ENCODE measurements at regions not wholly inside any gene's neighbourhood (a gene's known extent, or its start where the extent isn't known, plus 50 kb on each side); places are given as distances from the start of the nearest gene placed in this dataset.

DNA sequence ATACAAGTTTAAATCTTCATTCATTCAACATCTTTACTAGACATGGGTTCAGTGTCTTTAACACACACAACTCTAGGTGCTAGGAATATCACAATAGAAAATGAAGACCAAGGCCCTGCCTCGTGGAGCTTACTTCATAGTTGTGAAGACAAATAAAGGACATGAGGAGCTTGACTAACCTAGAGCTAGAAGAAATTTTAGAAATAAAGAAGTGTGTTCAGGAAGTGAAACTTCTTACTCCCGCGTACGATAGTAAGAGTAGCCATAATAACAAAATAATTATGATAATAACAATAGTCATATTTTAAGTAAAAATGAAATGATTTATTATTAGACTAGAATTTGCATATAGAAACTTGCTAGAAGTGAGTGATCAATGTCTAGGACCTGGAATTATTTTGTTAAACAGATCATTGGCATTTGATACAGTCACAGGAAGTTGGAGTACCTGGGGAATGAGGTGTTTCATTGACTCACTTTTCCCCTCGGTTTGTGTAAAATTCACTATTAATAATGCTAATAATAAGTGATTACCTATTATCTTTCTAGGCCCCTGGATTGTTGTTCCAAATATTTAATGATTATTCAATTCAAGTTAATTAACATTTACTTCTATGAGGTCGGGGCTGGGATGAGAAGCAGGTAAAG, 331.3 kb downstream of the NSG2 start:
- DNase-seq (ENCODE audit: low spot score): no peak

GRCh38 chr5:174378121-174378874, 332.8 kb downstream of the NSG2 start:
- no peak for DNase-seq (ENCODE audit: low spot score)

GRCh38 chr5:174380311-174380710, 334.8 kb downstream of the NSG2 start:
- DNase-seq (ENCODE audit: low spot score): no peak

DNA sequence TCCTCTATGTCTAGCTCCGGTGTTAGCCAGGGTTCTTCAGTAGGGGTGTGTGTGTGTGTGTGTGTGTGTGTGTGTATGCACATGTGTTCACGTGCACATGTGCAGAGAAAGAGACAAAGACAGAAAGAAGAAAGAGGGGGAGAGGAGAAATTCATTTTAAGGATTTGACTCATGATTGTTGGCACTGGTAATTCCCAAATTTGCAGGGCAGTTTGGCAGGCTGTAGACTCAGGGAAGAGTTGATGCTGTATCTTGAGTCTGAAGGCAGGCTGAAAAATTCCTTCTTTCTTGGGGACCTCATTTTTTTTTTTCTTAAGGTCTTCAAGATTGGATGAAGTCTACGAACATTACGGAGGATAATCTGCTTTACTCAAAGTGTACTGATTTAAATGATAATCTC, 335.7 kb downstream of the NSG2 start:
- no peak for DNase-seq (ENCODE audit: low spot score)

- DNase-seq (ENCODE audit: low spot score): no peak
Observed at GRCh38 chr5:174383210-174384167, 338.0 kb downstream of the NSG2 start.

GRCh38 chr5:174384509-174384947, 339.0 kb downstream of the NSG2 start:
- DNase-seq (ENCODE audit: low spot score): no peak

DNA sequence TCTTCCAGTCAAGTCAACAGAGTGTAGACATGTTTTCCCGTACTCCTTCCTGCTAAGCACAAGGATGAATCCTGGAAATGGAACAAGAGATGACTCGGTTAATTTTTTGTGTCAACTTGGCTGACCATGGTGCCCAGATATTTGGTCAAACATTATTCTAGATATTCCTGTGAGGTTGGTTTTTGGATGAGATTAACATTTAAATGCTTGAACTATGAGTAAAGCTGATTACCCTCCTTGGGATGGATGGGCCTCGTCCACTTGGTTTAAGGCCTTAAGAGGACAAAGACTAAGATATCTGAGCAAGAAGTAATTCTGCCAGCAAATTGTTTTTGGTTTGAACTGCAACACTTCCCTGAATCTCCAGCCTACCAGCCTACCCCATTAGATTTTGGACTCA, 338.1 kb upstream of the MSX2 start:
- peak; percentile 14 for DNase-seq (ENCODE audit: low spot score)

- DNase-seq (ENCODE audit: low spot score): no peak
Observed at GRCh38 chr5:174386846-174387245, 337.5 kb upstream of the MSX2 start.

DNA sequence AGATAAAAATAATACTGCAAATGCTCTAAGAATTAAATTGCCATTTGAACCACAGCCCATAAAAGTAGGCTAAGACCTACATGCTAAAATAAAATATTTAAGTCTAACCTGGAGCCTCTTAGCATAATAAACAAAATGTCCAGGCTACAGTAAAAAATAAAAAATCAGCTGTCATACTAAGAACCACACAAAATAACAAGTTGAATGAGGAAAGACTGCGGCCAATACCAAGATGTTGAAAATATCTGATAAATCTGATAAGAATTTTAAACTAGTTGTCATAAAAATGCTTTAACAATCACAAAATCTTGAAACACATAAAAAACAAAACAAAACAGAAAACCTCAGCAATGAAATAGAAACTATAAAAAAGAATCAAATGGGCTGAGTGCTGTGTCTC, 336.9 kb upstream of the MSX2 start:
- DNase-seq (ENCODE audit: low spot score): no peak

DNA sequence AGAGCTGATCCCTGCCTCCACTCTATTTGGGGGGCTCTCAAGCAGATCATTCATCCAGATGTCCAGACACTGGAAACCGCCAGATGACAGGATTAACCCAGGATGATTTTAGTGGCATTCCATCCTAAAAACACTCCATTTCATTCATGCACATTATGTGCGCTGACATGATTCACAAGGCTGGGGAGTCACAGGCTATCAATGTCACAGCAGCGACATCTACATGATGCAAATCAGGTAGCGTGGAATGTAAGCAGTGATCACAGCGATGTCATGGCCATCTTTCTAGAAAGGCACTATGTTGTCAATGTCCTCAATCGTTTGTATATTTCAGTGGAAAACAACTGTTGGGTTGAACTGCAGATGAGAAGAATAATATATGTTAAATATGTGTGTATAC, 331.5 kb upstream of the MSX2 start:
- no peak for DNase-seq (ENCODE audit: low spot score)

DNA sequence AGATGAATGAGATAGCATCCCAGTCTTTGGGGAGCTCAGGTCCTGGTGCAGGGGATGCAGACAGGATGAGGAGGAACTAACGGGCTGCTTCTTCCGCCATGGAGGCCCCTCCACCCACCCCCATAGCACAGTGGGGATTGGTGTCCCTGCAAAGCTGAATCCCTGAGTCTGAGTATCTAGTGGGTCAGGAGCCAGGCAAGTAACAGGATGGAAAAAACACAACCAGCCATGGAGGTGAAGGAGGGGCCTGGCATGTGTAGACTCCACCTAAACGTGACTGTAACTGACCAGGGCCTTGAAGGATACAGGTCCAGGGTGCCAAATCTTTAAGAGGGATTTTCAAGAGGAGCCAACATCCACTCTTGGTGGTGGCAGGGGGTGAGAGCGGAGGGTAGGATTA, 327.8 kb upstream of the MSX2 start:
- no peak for DNase-seq (ENCODE audit: low spot score)

DNA sequence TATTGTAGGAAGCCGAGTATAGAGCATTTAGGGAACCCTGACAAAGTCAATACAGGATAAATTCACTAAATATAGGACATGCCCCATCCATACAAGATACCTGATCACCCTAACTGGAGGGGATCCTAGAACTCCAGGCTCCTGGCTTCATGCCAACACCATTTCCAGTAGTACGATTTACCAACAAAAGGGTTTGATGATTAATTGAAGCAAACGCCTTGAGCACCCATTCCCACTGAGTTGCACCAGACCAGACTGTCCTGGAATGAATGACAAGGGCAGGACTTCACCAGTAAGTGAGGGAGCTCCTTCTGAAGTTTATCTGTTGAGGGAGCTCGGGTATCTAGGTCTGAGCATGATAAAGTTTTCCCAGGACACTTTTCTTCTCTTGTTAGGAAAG, 327.2 kb upstream of the MSX2 start:
- DNase-seq (ENCODE audit: low spot score): no peak

DNA sequence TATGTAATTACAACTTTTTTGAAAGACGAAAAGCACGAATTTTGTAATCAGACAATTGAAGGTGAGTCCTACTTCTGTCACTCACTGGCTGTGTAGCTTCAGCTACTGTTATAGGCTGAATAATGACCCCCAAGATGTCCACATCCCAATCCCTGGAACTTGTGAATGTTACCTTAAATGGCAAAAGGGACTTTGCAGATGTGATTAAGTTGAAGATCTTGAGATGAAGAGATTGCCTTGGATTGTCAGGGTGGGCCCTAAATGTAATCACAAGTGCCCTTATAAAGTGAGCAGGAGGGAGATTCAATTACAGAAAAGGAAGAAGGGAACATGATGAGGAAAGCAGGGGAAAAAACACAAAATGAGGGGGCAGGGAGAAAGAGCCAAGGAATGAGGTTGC, 326.2 kb upstream of the MSX2 start:
- DNase-seq (ENCODE audit: low spot score): no peak

GRCh38 chr5:174399411-174399810, 325.0 kb upstream of the MSX2 start:
- no peak for DNase-seq (ENCODE audit: low spot score)

GRCh38 chr5:174400461-174400860, 323.9 kb upstream of the MSX2 start:
- DNase-seq (ENCODE audit: low spot score): peak; percentile 27

DNA sequence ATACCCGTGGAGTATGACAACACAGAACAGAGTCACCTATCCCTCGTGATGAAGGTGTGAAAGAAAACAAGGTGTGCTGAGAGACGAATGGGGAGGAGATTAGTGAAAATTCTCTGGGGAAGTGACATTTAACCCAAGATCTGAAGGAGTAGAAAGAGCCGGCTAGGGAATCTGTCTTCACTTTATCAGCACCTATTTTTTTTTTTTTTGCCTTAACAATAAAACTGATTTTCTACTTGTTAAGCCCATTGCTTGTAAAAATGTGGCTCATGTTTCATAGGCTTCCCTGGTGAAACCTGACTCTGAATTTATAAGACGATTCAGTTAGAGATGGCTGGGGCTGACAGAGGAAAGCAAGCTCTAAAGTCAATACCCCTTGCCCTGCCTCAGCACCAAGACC, 322.6 kb upstream of the MSX2 start:
- DNase-seq (ENCODE audit: low spot score): no peak

DNA sequence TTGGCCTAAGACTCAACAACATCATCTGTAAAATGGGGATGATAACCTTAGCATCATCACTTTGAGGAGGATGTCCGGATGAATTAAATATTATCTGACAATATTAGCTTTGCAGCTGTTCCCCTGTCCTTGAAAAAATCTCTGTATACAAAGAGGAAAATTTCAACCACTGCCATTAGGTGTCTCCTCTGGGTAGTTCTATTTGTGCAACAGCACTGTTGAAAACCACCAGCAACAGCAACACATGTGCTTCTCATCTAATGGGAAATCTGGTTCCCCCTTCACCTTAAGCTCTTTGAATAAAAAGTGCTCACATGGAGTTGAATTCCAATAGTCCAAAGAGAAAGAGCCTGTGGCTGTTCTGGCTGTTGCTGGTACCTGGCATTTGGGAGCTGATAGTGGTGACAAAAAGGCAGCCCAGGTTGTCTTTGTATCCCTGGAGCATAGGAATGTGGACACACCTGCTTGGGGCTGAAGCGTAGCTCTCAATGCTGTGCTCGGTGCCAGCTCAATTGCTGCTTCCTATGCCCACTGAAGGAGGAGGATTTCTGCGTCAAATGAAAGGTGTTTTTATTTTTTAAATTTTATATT, 322.1 kb upstream of the MSX2 start:
- DNase-seq (ENCODE audit: low spot score): no peak

- DNase-seq (ENCODE audit: low spot score): no peak
Observed at GRCh38 chr5:174404848-174405247, 319.5 kb upstream of the MSX2 start.

DNA sequence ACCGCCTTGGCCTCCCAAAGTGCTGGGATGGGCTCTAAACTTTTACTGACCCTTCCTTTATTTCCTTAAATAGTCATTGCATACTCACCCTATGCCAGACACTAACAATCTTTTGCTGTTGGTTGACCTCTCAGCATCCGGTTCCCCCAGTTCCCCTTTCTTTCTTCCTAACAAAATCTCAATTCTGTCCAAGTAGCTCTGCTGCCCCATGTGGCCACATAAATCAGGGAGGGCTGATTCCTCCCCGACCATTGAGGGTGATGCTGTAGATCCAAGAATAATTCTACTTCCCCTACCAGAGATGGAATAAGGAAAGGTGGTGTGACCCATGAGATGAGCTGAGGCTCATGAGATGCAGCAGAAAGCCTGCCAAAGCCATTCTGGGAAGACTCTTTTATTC, 315.3 kb upstream of the MSX2 start:
- no peak for DNase-seq (ENCODE audit: low spot score)

DNA sequence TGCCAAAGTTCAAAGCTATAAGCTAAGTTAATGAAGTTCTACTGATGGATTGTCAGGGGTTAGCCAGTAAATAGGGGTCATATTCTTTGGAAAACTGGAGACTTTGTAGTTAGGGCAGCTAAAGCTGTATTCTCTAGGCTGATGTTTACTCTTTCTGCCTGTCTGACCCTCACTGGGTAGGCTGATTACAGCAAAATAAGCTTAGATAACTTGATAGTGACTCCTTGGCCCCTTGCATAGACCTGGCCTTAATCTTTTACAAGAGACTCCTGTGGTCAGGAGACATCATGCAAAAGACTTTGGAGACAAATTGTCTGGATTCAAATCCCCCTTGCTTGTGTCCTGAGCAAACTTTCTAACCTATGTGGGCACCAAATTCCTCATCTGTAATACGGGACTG, 314.4 kb upstream of the MSX2 start:
- no peak for DNase-seq (ENCODE audit: low spot score)

DNA sequence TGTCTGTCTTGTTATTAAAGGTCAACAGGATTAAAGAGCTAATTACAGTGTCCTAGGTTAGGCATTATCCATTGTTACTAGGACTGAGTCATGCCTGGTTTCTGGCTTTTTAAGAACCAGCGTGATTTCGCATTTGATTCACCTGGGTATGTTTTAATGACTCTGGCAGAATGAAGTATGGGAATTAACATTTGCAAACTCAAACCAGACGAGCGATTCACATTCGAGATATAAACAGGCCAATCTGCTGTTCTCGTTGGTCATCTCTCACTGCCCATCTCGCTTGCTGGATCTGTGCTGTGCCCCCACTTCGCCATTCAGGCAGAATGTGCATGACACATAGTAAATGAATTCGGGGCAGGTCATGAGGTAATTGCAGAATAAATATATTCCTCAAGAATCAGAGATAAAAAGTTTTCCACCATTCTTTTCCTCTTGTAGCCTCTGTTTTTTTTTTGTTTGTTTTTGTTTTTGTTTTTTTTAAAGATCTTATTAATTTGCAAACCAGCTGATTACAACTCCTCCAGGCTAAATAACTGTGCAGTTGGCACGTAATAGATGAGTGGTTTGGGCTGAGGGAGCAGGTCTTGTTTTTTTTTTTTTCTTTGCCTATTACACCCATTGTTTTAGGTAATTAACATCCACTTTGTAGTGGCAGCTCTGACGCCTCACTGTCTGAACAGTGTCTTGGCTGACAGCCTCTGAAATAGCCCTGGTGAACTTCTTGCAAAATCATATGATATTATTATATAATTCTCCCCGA, 313.5 kb upstream of the MSX2 start:
- DNase-seq (ENCODE audit: low spot score): peak; percentile 75

DNA sequence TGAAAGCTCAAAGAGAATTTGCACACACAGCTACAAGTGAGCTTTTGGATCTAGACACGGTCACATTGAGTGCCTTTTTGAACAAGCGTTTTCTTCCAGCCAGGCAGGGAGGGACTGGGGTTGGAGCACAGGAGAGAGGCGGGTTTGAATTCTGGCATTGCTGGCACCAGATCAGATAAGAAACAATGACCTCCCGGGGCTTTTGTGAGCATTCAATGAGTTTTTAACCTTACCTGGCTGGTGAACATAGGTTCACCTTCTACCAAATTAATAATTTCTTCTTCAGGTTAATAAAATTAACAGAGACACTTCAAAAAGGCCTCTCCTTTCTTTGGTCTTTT, 312.9 kb upstream of the MSX2 start:
- no peak for DNase-seq (ENCODE audit: low spot score)

Measured in kidney tubule cell (primary cell).